GM19328 (cell line): ENCODE measurements at regions not wholly inside any gene's neighbourhood (a gene's known extent, or its start where the extent isn't known, plus 50 kb on each side); places are given as distances from the start of the nearest gene placed in this dataset.
"Not testable (repeated sequence)": the region's sequence is repeated elsewhere in the genome, so short reads cannot be mapped to it uniquely, and the experiment has no call there.

Experiments used
- ATAC-seq: cut with Tn5 transposase; IDR thresholded peaks from one replicate; pipeline ENCODE4 v1.9.1; 2021; ENCODE audit warnings: mild to moderate bottlenecking, moderate library complexity; ENCODE audit not compliant: unreplicated experiment

DNA sequence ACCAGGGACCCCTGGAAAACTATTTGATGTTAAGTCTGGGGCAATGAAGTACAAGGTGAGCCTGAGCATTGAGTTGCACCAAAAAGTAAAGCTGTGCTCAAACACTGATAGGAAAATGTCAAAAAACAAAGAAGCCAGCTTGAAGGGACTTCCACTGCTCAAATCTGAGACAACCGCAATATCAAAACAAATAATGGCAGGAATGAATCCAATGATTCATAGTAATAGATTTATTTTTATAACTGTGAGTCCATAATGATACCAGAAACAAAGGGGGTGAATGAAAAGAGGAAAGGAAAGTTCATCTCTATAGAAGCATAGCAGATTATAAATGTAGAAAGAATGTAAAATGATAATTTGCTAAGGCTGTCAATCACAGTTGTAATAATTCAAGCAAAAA is 237.3 kb upstream of the ZBTB20 start:
- no peak for ATAC-seq

DNA sequence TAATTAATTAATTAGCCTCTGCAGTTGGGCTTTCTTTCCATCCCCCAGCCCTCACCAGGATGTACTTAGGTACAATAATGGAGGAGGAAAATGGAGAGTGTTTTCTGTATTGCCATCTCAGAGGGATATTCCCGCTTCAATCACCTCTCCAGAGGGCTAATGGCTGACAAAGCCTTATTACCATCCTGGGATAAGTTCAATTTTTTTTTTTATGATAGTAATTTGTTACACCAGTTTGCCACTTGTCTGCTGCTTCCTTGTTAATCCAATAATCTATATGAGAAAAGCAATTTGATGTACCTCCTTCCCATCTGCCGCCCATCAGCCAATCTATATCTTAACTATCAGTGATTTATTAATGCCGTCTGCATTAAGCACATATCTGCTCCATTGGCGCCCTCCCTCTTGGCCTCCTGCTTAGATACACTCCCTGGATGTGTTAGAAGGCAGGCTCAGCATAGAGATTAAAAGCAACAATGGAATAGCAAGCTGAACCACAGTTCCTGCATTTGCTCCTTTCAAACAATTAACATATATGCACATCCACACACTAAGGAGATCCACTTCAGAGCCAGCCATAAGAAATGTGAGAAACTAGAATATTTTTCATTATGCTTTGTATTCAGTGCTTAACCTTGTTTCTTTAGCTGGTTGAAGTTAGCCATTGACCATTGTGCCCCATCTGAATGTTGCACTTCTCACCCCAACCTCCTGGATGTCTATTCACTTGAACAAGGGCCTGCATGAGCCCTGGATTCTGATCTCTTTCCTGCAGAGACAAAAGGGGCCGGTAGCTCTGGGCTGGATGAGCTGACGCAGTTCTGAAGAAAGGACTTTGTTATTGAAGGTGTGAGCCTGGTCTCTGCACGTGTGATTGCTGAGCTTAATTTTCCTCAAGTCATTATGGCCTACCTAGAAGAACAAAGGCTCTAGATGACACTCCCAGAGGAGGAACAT is 237.3 kb upstream of the GAP43 start:
- no peak for ATAC-seq

DNA sequence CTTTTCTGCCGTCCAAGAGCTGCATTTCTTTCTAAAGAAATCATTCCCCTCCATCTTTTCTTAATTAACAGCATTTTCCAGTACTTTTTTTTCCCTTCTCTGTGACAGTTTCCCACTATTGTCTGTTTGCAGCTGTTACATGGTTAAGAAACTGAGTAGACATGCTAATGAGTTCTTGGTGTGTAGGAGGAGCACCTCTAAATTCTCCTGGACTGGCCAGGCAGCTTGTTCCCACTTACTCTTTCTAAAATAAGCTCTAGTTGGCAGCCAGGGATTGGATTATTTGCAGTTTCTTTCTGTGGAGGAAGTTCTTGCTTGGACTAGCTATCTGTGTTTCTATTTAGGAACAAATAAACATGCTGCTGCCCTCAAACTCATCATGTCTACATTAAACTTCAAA is 235.1 kb upstream of the GAP43 start:
- ATAC-seq: no peak

DNA sequence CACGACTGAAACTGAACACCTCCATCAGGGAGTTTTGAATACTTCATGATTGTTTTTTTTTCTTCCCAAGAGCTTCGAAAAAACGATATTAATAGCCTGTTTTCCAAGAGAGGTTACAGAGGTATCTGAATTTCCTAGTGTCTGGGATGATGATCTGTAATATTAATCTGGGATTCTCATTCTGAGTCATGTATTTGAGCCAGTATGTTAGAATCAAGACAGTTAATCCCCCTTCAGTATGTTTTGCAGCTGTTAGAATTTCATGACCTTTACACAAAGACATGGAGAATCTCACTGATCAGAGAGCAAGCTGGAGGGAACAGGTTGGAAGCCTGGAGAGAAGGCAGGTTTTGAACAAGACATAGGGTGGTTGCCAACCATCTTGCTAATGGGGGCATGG is 234.5 kb upstream of the GAP43 start:
- ATAC-seq: no peak

DNA sequence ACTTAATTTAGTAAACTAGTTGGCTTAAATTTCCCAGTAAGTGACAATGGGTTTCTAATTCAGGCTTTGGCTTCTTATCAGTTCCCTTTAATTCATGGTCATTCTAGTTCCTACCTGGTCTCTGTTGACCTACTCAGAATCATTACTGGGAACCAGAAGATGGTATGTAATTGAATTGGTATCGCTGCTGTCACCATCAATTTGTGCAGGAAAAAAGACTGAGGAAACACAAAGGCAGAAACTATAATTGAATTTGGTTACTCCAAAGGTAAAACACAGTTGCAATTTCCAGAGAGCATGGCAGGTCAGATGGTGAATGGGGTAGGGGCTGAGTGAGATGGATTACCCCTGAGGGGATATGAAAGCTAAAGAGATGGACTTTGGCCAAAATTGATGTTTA is 226.5 kb upstream of the GAP43 start:
- ATAC-seq: no peak

DNA sequence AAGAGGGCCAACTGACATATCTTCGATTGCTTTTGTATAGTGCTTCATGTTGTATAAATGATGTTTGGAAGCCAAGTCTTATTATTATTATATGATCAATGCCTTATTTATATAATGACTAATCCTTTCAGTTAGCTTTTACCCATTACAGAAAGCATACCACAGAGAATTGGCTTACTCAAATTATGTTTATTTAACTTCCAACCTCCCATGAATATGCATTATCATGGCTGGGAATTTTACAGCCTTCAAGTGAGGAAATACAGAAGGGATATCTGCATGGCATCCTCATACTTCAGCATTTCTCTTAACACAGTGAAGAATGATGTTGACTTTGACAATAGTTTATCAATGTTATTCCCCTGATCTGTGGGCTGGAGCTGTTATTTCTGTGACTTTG is 225.9 kb upstream of the GAP43 start:
- ATAC-seq: no peak

DNA sequence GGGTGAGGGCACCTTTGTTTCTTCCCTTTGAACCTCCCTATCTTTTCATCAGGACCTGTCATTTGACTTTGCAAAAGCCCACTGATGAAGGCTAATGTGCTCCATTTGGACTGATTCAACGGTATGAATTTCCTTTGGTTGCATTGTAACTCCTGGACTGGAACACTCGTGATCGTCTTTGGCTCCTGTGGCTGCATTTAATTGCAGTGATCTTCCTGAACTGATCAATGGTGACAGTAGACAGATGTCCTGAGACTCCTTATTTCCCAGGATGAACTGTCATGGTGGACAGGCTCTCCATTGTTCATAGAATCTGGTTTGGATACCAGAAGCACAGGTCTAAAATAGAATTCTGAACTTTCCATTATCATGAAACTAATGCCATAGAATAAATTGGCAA is 224.8 kb upstream of the GAP43 start:
- ATAC-seq: no peak

DNA sequence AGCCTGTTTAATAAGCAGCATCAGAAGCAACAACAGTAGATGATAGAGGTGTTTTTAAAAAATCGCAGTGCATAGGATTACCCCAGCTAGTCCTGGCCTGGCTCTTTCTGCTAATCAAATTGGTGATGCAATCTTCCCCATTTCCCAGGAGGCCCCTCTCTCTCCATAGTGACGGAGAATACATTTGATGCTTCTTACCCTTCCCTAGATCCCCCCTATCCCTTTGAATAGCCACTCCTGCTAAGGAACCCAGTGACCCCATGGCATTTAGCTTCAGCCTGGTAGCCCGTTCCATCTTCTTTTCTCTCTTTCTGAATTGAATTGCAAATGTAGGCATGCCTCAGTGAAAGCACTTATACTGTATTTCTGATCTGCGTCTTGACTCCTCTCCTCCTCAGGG is 223.6 kb upstream of the GAP43 start:
- ATAC-seq: no peak

DNA sequence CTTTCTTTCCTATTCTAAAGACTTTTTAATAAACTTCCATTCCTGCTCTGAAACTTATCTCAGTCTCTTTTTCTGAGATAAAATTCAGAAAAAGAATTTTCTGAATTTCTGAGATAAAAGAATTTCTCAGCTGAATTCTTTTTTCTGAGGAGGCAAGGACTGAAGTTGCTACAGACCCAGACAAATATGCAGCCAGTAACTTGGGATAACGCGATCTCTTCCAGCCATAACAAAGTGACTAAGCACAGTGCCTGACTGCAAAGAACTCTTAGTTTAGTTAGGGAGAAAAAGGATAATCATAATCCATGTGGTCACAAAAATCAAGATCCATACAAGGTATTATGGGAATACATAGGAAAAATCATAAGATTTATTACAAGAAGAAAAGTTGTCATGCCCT is 222.0 kb upstream of the GAP43 start:
- ATAC-seq: no peak

DNA sequence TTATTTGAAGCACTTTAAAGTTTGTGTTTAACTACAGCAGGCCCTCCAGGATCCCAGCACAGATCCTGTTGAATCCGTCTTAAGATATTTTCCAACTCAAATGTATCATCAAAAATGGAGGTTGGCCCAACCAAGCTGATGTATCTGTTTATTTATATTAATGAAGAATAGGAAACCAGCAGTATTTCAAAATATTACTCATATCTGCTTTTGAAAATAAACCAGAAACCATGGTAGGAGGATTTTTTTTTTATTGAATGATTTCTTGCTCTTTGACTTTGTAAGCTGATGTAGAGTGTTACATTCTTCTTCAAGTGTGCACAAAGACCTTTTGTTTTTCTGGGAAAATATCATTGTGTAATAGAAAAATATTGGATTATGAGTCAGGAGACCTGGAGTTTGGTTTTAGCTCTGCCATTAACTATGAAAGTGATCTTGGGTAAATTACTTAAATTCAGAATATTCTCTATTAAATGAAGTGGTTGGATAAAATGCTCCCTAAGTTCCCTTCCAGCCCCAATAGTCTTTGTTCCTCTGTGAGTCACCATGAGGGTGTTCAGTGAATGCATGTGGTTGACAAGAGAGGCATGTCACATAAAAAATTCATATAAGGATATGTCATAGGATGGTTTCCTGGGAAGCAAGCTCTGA is 221.3 kb upstream of the GAP43 start:
- no peak for ATAC-seq

DNA sequence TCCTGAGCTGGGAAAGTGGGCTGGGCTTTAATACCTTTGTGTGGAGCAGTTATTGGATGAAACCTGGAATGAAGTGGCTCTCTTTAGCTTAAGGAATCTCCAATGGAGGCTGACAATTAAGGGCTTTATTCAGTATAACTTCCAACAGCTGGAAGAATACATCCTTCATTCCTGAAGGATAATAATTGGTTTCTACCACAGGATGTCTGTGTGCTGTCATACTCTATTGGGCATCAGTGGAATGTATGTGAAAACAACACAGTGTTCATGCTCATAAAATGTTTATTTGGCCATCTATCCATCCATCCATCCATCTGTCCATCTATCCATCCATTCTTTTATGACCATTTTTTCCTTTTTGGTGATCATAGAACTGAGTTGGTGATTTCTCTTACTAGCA is 220.7 kb upstream of the GAP43 start:
- ATAC-seq: no peak

DNA sequence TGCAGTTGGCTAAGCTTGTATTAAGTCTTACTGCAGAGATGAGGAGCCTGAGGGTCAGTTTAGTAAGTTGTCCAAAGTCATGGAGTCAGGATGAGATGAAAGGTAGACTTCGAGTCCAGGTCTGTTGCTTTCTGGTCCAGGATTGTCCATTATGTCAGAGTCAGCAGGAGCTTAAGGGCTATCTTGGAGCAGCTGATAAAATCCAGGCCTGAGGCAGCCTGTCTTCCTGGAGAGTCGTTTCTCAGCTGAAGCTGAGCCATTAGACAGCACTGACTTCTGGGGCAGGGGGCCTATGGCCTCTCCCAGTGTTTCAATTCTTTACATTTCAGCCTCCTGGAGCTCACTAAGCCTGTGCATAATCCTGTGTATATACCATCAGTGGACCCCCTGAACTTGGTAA is 219.5 kb upstream of the GAP43 start:
- no peak for ATAC-seq

DNA sequence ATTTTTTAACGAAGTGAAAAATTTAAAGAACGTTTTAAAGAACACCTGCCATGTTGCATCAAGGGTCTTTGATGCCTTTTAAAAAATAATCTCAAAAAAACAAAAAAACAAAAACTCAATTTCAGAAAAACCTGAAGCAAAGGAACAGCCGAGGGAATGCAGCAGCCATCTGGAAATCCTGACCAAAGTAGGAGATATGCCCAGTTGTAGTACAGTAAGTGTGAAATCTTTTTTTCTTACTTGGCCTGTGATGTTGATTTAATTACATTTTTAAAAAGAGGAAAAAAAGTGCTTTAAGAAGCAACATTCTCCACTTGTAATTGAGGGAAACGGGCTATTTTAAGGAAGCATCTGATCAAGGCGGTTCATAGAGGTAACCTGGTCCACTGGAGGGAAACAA is 213.7 kb upstream of the GAP43 start:
- no peak for ATAC-seq

DNA sequence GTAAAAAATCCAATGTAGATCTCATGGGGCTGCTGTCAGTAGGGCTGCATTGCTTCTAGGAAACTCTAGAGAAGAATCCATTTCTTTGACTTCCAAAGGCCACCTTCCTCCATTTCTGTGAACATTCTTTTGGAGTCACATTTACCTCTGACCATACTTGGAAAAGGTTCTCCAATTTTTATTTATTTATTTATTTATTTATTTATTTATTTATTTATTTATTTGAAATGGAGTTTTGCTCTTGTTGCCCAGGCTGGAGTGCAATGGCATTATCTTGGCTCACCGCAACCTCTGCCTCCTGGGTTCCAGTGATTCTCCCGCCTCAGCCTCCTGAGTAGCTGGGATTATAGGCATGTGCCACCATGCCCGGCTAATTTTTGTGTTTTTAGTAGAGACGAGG is 208.7 kb upstream of the GAP43 start:
- ATAC-seq: not testable (repeated sequence)

DNA sequence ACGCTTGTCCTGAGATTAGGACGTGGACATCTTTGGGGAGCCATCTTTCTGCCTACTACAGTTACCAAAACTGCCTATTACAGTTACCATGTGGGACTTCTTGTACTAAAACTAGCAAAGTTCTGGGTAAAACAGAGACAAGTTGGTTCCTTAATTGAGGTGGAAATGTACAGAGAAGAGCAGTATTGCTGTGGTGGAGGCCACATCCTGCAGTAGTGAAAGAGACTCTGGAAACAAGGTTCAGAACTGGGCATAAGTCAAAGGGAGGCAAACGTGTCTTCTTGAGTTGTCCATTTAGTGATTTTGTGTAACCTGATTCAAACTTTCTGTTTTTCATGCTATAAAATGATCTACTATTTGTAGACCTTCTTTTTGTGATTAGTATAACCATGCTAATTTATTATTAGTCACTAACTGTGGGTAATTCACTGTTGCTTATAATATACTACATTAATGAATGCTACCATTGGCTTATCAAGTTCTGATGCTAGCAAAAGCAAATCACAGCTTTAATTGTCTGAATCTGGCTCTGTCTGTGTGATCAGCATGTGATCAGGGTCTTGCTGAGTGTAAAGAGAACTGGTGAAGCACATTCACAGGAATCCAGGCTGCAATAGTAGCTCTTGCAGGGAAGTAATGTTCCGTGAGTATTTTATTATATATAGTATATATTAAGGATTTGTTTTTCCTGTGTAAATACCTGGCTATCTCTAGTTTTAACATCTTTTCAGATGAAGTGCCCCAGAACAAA is 207.9 kb upstream of the GAP43 start:
- ATAC-seq: no peak

DNA sequence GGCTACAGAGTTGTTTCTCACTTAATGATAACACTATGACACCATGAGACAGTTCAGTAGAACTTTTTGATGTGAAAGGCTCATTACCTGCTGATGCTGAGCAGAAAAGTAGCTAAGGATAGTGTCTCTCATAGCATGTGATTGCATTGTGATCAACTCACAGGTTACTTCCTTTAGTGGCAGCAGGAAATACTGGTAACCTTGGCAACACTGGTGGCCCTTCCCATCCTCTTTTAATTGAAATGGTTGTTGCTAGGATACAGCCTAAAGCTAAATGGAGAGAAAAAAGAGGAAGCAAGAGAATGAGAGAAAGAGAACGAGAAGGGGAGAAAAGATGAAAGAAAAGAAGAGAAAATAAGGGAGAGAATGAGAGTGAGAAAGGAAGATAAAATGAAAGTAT is 204.7 kb upstream of the GAP43 start:
- no peak for ATAC-seq

DNA sequence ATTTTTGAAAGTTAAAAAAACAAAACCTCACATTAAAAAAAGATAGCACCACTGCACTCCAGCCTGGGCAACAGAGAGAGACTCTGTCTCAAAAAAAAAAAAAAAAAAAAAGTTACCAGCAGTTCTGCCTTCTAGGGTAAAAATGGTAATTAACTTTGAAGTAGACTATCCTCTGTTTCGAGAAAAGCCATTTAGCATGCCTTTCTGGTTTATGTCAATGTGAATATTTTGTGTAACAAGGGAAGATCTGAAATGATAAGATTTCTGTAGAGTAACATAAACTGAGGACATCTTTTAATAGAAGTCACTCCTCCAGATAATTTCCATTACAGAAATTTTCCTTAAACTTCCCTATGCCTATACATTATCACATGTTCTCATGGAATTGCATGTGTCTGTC is 203.2 kb upstream of the GAP43 start:
- no peak for ATAC-seq

DNA sequence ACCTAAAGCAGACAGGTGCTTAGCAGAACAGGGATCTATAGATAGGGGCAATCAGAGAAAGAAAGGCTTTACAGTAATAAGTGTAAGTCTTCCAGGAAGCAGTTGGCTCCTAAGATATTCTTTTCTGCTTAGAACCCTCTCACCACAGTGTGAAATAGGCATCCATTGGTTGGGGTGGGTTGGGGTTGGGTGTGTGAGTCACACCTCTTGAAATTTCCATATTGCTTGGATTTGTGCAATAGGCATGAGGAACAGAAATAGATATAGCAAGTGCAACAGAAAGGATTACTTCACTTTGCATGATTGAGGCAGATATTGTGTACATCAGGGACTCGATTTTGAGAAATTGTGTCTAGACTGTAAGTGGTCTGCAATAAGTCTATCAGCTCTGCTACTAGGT is 200.1 kb upstream of the GAP43 start:
- ATAC-seq: no peak

DNA sequence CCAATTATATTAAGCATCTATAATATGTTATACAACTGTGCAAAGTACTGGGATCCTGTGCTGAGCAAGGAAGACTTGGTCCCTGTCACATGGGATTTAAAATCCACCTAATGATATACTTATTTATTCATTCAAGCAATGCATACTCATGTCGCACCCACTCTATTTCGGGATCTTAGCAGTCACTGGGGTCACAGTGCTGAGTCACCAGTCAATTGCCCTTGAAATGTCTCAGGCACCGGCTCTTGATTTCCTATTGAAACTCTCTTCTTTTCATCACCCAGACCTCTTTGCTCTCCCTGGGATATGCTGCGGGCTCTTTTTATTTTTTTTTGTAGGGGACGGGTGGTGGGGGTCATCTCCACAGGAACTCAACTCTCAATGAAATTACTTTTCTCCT is 194.5 kb upstream of the GAP43 start:
- no peak for ATAC-seq

DNA sequence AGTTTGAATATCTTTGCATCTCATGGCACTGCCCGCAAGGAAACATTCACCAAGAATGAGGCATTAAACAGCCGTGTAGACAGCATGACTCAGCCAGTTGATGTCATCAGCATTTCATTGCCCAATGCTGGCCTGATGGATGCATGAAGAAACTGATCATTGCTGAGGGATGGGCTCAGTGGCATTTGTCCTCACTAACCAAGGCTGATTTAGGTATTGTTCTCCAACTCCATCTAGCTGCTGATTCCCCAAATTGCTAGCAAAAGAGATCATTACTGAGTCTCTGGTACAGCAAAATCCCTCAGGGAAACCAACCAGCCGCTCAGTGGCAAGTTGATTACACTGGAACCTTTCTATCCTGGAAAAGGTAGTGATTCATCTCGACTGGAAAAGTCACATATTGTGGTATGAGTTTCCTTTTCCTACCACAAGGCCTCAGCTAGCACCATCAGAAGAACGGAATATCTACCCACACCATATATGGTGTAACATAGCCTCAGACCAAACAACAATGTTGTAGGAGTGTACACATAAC is 186.5 kb upstream of the GAP43 start:
- no peak for ATAC-seq

DNA sequence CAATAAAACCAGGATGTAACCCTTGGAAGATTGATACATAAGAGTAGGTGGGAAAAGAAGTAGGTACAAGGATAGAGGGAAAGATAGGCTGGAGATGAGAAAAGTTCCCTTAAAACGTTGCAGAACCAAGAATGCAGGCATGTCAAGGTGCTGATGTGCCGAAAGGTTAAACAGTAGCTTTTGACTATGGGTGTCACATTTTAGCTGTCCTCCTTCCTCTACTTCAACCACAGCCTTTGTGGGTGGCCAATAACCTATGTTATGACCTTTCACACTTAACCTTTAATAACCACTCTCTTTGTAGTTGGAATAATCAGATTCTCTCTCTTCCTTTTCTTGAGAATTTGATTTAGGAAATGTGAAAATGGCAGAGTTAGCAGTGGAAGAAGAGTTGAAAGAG is 184.5 kb upstream of the GAP43 start:
- no peak for ATAC-seq

DNA sequence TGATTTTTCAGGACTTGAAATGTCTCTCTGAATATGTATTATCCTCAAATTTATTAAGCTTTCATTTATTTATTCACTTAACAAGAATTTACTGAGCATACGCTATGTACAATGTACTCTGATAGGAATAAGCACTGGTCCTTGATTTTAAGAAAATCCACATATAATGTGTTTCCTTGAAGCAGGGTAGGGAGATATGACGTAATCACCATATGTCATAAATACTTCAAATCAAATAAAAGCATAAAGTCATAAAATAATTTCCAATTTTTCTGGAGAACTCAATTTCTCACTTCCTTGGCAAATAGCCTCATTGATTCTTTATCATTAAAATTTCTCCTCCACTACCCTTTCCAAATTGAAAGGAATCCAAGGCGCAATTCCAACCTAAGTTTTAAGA is 177.8 kb upstream of the GAP43 start:
- no peak for ATAC-seq
